ENCODE measurements at regions not wholly inside any gene's neighbourhood (a gene's known extent, or its start where the extent isn't known, plus 50 kb on each side); places are given as distances from the start of the nearest gene placed in this dataset.

- DNase-seq, result peak in 3 of 5 donors; percentile 50 to 60 (median 51)
- FAIRE-seq, result no peak
- no peak overlapping the region for H3K4me3 ChIP-seq (ENCODE audit: low read length in 3 of 3)
- intact Hi-C loops (cut with DNase I), result no loop called here
- H3K27ac ChIP-seq (ENCODE audit: low read depth in 2 of 2, low read length in 2 of 2), result no peak overlapping the region
- no peak overlapping the region for H3K9ac ChIP-seq (ENCODE audit: low read length in 3 of 3)
- no peaks in the 10 kb centered on the region for H3K36me3 ChIP-seq (ENCODE audit: control insufficient read depth in 2 of 3, insufficient read depth in 3 of 3, low read length in 3 of 3)
- no peaks in the 10 kb centered on the region for H3K9me3 ChIP-seq (ENCODE audit: control insufficient read depth in 2 of 3, insufficient read depth in 1 of 3, low read length in 3 of 3)
- no peak for TF ChIP-seq CTCF (IDR thresholded peaks at IDR 0.05; ENCODE audit: borderline replicate concordance, extremely low read depth, insufficient read depth)
- H3K27me3 ChIP-seq (ENCODE audit: control insufficient read depth, insufficient read depth, low read length), result no peaks in the 10 kb centered on the region
- peaks cover 0 to 4% (median 0%) of the 10 kb centered on the region in 3 donors for H3K4me1 ChIP-seq (ENCODE audit: control insufficient read depth in 2 of 3, insufficient read depth in 2 of 3, low read depth in 1 of 3, low read length in 3 of 3)
Measured at GRCh38 chr17:83178533-83179304, 99.3 kb downstream of the METRNL start.

DNA sequence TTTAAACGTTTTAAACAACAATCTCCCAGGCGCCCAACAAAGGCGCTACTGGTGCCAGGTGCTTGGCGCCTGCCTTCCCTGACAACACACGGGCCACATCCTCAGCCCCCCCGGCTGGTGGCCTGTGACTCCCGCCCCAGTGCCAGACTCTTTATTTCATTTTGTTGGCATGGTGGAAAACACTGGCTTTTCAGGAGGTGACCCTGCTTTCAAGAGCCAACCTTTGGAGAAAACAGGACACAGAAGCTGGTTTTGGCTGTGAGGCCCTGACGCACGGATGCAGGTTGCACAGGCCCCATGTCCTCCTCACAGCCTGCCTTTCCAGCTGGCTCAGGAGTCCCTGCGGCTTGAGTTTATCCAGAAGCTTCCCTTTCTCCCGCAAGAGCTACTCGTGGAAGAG lies 100.0 kb downstream of the METRNL start:
- H3K27me3 ChIP-seq (ENCODE audit: control insufficient read depth, insufficient read depth, low read length), result no peaks in the 10 kb centered on the region
- H3K9me3 ChIP-seq (ENCODE audit: control insufficient read depth in 2 of 3, insufficient read depth in 1 of 3, low read length in 3 of 3), result no peaks in the 10 kb centered on the region
- peaks cover 0 to 4% (median 0%) of the 10 kb centered on the region in 3 donors for H3K4me1 ChIP-seq (ENCODE audit: control insufficient read depth in 2 of 3, insufficient read depth in 2 of 3, low read depth in 1 of 3, low read length in 3 of 3)
- TF ChIP-seq CTCF (IDR thresholded peaks at IDR 0.05; ENCODE audit: borderline replicate concordance, extremely low read depth, insufficient read depth), result no peak
- no peak overlapping the region for H3K27ac ChIP-seq (ENCODE audit: low read depth in 2 of 2, low read length in 2 of 2)
- H3K4me3 ChIP-seq (ENCODE audit: low read length in 3 of 3), result no peak overlapping the region
- FAIRE-seq (no peak), DNase-seq (peak in 3 of 5 donors; percentile 42 to 44 (median 43))
- H3K36me3 ChIP-seq (ENCODE audit: control insufficient read depth in 2 of 3, insufficient read depth in 3 of 3, low read length in 3 of 3), result no peaks in the 10 kb centered on the region
- intact Hi-C loops (cut with DNase I), result no loop called here
- H3K9ac ChIP-seq (ENCODE audit: low read length in 3 of 3), result no peak overlapping the region

DNA sequence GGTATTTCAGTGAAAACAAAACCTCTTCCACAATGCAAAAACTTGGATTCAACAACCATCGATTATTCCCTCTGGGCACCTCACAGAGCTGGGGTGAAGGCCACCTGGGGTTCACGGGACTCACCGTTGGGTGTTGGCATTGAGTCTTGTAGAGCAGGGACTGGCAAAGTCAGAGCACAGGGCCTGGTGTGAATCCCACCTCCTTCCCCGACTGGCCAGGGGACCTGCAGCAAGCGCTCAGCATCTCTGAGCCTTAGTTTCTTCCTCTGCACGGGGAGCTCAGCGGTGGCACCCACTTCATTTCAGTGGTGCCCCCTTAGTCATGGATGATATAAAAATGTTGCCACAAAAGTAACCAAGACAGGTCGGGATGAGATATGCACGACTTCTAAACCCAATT lies 100.4 kb downstream of the METRNL start:
- Histone ChIP-seq H3K4me3 (ENCODE audit: low read length in 3 of 3) (no peak overlapping the region), H3K9me3 (ENCODE audit: control insufficient read depth in 2 of 3, insufficient read depth in 1 of 3, low read length in 3 of 3) (no peaks in the 10 kb centered on the region), H3K4me1 (ENCODE audit: control insufficient read depth in 2 of 3, insufficient read depth in 2 of 3, low read depth in 1 of 3, low read length in 3 of 3) (peaks cover 0 to 4% (median 0%) of the 10 kb centered on the region in 3 donors), H3K36me3 (ENCODE audit: control insufficient read depth in 2 of 3, insufficient read depth in 3 of 3, low read length in 3 of 3) (no peaks in the 10 kb centered on the region), H3K27ac (ENCODE audit: low read depth in 2 of 2, low read length in 2 of 2) (no peak overlapping the region), H3K27me3 (ENCODE audit: control insufficient read depth, insufficient read depth, low read length) (no peaks in the 10 kb centered on the region), H3K9ac (ENCODE audit: low read length in 3 of 3) (no peak overlapping the region)
- no peak for FAIRE-seq
- DNase-seq, result no peak
- no peak for TF ChIP-seq CTCF (IDR thresholded peaks at IDR 0.05; ENCODE audit: borderline replicate concordance, extremely low read depth, insufficient read depth)
- intact Hi-C loops (cut with DNase I), result no loop called here
